Nephron progenitor cell (in vitro differentiated cells): ENCODE measurements at regions not wholly inside any gene's neighbourhood (a gene's known extent, or its start where the extent isn't known, plus 50 kb on each side); places are given as distances from the start of the nearest gene placed in this dataset.

Experiments used
- DNase-seq: peaks from one replicate; pipeline ENCODE4 v3.0.0; 2021
- H3K27ac Mint-ChIP-seq: 2 replicates; pipeline ENCODE4 v1.8.0; 2021; ENCODE audit warnings: mild to moderate bottlenecking, moderate library complexity, mixed read lengths
- H3K27me3 Mint-ChIP-seq: 2 replicates; pipeline ENCODE4 v1.8.0; 2021; ENCODE audit warnings: mild to moderate bottlenecking, low read depth, mixed read lengths; ENCODE audit not compliant: poor library complexity
- H3K36me3 Mint-ChIP-seq: 2 replicates; pipeline ENCODE4 v1.8.0; 2021; ENCODE audit warnings: low read depth, mixed read lengths
- H3K4me1 Mint-ChIP-seq: 2 replicates; pipeline ENCODE4 v1.8.0; 2021; ENCODE audit warnings: mixed read lengths
- H3K4me3 Mint-ChIP-seq: 2 replicates; pipeline ENCODE4 v1.8.0; 2021; ENCODE audit warnings: mild to moderate bottlenecking, moderate library complexity, mixed read lengths
- H3K9me3 Mint-ChIP-seq: 2 replicates; pipeline ENCODE4 v1.8.0; 2021; ENCODE audit warnings: mild to moderate bottlenecking, moderate library complexity, mixed read lengths
- CTCF ChIP-seq: fragments of 200-600 bp; sonication (generic); IDR thresholded peaks from 2 replicates; pipeline ENCODE4 v1.5.0; 2021; ENCODE audit warnings: antibody characterized with exemption

GRCh38 chr6:14396826-14397517 lies 279.4 kb downstream of the CD83 start:
- peaks cover 14% of the 10 kb centered on the region for H3K9me3 Mint-ChIP-seq
- peak overlapping the region; percentile 23 for H3K4me3 Mint-ChIP-seq
- H3K4me1 Mint-ChIP-seq, result peaks cover 26% of the 10 kb centered on the region
- peak; percentile 45 for DNase-seq
- no peaks in the 10 kb centered on the region for H3K36me3 Mint-ChIP-seq
- H3K27me3 Mint-ChIP-seq, result peaks cover 4% of the 10 kb centered on the region
- no peak overlapping the region for H3K27ac Mint-ChIP-seq
- peak; percentile 27 for TF ChIP-seq CTCF

GRCh38 chr6:14397518-14397901 lies 279.9 kb downstream of the CD83 start:
- Mint-ChIP-seq H3K4me1 (peaks cover 26% of the 10 kb centered on the region), H3K36me3 (no peaks in the 10 kb centered on the region), H3K27me3 (peaks cover 4% of the 10 kb centered on the region), H3K9me3 (peaks cover 14% of the 10 kb centered on the region), H3K4me3 (no peak overlapping the region), H3K27ac (no peak overlapping the region)
- no peak for TF ChIP-seq CTCF
- DNase-seq, result no peak

GRCh38 chr6:14398953-14399352 lies 281.4 kb downstream of the CD83 start:
- Mint-ChIP-seq H3K9me3 (peaks cover 14% of the 10 kb centered on the region), H3K4me3 (no peak overlapping the region)

GRCh38 chr6:14399635-14400034 lies 282.1 kb downstream of the CD83 start:
- Mint-ChIP-seq H3K4me1 (peaks cover 26% of the 10 kb centered on the region), H3K4me3 (no peak overlapping the region), H3K27me3 (peaks cover 4% of the 10 kb centered on the region), H3K36me3 (no peaks in the 10 kb centered on the region), H3K9me3 (peaks cover 14% of the 10 kb centered on the region), H3K27ac (no peak overlapping the region)
- no peak for DNase-seq
- no peak for TF ChIP-seq CTCF

More at GRCh38 chr6:14398953-14399352, 281.4 kb downstream of the CD83 start:
- no peak for TF ChIP-seq CTCF
- peaks cover 26% of the 10 kb centered on the region for H3K4me1 Mint-ChIP-seq
- H3K36me3 Mint-ChIP-seq, result no peaks in the 10 kb centered on the region
- peaks cover 4% of the 10 kb centered on the region for H3K27me3 Mint-ChIP-seq
- no peak overlapping the region for H3K27ac Mint-ChIP-seq
- no peak for DNase-seq

GRCh38 chr6:14401246-14401645 lies 283.7 kb downstream of the CD83 start:
- DNase-seq, result no peak
- TF ChIP-seq CTCF, result no peak
- H3K4me1 Mint-ChIP-seq, result peaks cover 17% of the 10 kb centered on the region
- no peaks in the 10 kb centered on the region for H3K36me3 Mint-ChIP-seq
- H3K27me3 Mint-ChIP-seq, result peaks cover 4% of the 10 kb centered on the region
- no peak overlapping the region for H3K4me3 Mint-ChIP-seq
- no peak overlapping the region for H3K27ac Mint-ChIP-seq
- H3K9me3 Mint-ChIP-seq, result peaks cover 14% of the 10 kb centered on the region
